H9 (cell line): ENCODE measurements at regions not wholly inside any gene's neighbourhood (a gene's known extent, or its start where the extent isn't known, plus 50 kb on each side); places are given as distances from the start of the nearest gene placed in this dataset.

Experiments used
- DNase-seq: peaks from one replicate; pipeline ENCODE4 v3.0.0-alpha.2; 2017
- H2AFZ ChIP-seq: one replicate; pipeline ENCODE4 v1.6.1; 2013; ENCODE audit warnings: mild to moderate bottlenecking, low read length, control low read depth, moderate library complexity
- H2AK5ac ChIP-seq: 2 replicates; pipeline ENCODE4 v1.6.1; 2013; ENCODE audit warnings: low read length, control low read depth, mixed read lengths; ENCODE audit not compliant: insufficient read length
- H2BK120ac ChIP-seq: one replicate; pipeline ENCODE4 v1.6.1; 2013; ENCODE audit warnings: low read depth, mild to moderate bottlenecking, low read length, control low read depth, inconsistent platforms; ENCODE audit not compliant: poor library complexity, severe bottlenecking
- H2BK12ac ChIP-seq: 2 replicates; pipeline ENCODE4 v1.6.1; 2013; ENCODE audit warnings: low read length, control low read depth, mixed read lengths, low read depth; ENCODE audit not compliant: insufficient read length
- H2BK15ac ChIP-seq: 2 replicates; pipeline ENCODE4 v1.6.1; 2013; ENCODE audit warnings: low read depth, low read length, control low read depth
- H2BK20ac ChIP-seq: one replicate; pipeline ENCODE4 v1.6.1; 2013; ENCODE audit warnings: low read depth, mild to moderate bottlenecking, low read length, control low read depth, inconsistent platforms; ENCODE audit not compliant: poor library complexity, severe bottlenecking
- H2BK5ac ChIP-seq: 2 replicates; pipeline ENCODE4 v1.6.1; 2013; ENCODE audit warnings: low read length, control low read depth, mixed read lengths; ENCODE audit not compliant: insufficient read length
- H3K14ac ChIP-seq: 2 replicates; pipeline ENCODE4 v1.6.1; 2013; ENCODE audit warnings: low read length, control low read depth; ENCODE audit not compliant: insufficient read depth
- H3K18ac ChIP-seq: 2 replicates; pipeline ENCODE4 v1.6.1; 2013; ENCODE audit warnings: low read depth, mild to moderate bottlenecking, mixed read lengths, low read length, control low read depth; ENCODE audit not compliant: insufficient read length
- H3K23ac ChIP-seq: 2 replicates; pipeline ENCODE4 v1.6.1; 2013; ENCODE audit warnings: low read length, control low read depth, mixed read lengths, low read depth; ENCODE audit not compliant: insufficient read length
- H3K23me2 ChIP-seq: 2 replicates; pipeline ENCODE4 v1.6.1; 2013; ENCODE audit warnings: low read depth, mild to moderate bottlenecking, mixed read lengths, low read length, control low read depth; ENCODE audit not compliant: insufficient read length, poor library complexity, severe bottlenecking
- H3K27ac ChIP-seq: 2 replicates; pipeline ENCODE4 v1.5.1; 2013; ENCODE audit warnings: low read length, control low read depth, mixed read lengths, low read depth; ENCODE audit not compliant: insufficient read length
- H3K27me3 ChIP-seq: 2 replicates; pipeline ENCODE4 v1.6.1; 2013; ENCODE audit warnings: low read length, control low read depth, inconsistent platforms; ENCODE audit not compliant: insufficient read depth
- H3K4ac ChIP-seq: 2 replicates; pipeline ENCODE4 v1.6.1; 2013; ENCODE audit warnings: low read depth, mild to moderate bottlenecking, control low read depth, inconsistent platforms, low read length, moderate library complexity
- H3K4me1 ChIP-seq: 2 replicates; pipeline ENCODE4 v1.6.1; 2013; ENCODE audit warnings: low read length, control low read depth, inconsistent platforms; ENCODE audit not compliant: insufficient read depth
- H3K4me2 ChIP-seq: 2 replicates; pipeline ENCODE4 v1.6.1; 2013; ENCODE audit warnings: low read length, control low read depth, mixed read lengths; ENCODE audit not compliant: insufficient read length, insufficient read depth
- H3K56ac ChIP-seq: 2 replicates; pipeline ENCODE4 v1.6.1; 2013; ENCODE audit warnings: low read depth, mild to moderate bottlenecking, mixed read lengths, low read length, control low read depth; ENCODE audit not compliant: insufficient read length
- H3K79me1 ChIP-seq: 2 replicates; pipeline ENCODE4 v1.6.1; 2013; ENCODE audit warnings: low read depth, mild to moderate bottlenecking, moderate library complexity, low read length, control low read depth, inconsistent platforms; ENCODE audit not compliant: insufficient read depth, poor library complexity, severe bottlenecking
- H3K79me2 ChIP-seq: 2 replicates; pipeline ENCODE4 v1.6.1; 2013; ENCODE audit warnings: low read length, control low read depth, inconsistent platforms; ENCODE audit not compliant: insufficient read depth
- H3K9ac ChIP-seq: 2 replicates; pipeline ENCODE4 v1.6.1; 2013; ENCODE audit warnings: low read length, control low read depth, mixed read lengths; ENCODE audit not compliant: insufficient read length; ENCODE audit errors: extremely low read depth
- H3K9me3 ChIP-seq: one replicate; pipeline ENCODE4 v1.6.1; 2013; ENCODE audit warnings: low read depth, low read length, inconsistent platforms; ENCODE audit not compliant: control insufficient read depth
- H3T11ph ChIP-seq: one replicate; pipeline ENCODE4 v1.6.1; 2013; ENCODE audit warnings: mild to moderate bottlenecking, low read length, control low read depth, inconsistent platforms
- H4K20me1 ChIP-seq: one replicate; pipeline ENCODE4 v1.6.1; 2013; ENCODE audit not compliant: control insufficient read depth, insufficient read length, insufficient read depth
- H4K5ac ChIP-seq: 2 replicates; pipeline ENCODE4 v1.6.1; 2013; ENCODE audit warnings: low read depth, mild to moderate bottlenecking, mixed read lengths, low read length, control low read depth; ENCODE audit not compliant: insufficient read length
- H4K8ac ChIP-seq: replicated peaks from 2 replicates; pipeline ENCODE4 v1.6.1; 2013; ENCODE audit warnings: low read length, control low read depth, mixed read lengths, low read depth; ENCODE audit not compliant: insufficient read length
- H4K91ac ChIP-seq: 2 replicates; pipeline ENCODE4 v1.6.1; 2013; ENCODE audit warnings: low read depth, mild to moderate bottlenecking, moderate library complexity, mixed read lengths, low read length, control low read depth; ENCODE audit not compliant: insufficient read length
- H3K27ac Mint-ChIP-seq, 3 experiments: 2 replicates in 2 of 3; 3 replicates in 1 of 3; pipeline ENCODE4 v1.8.0; 2020 to 2021; ENCODE audit warnings: mixed read lengths in 3 of 3, mild to moderate bottlenecking in 1 of 3, moderate library complexity in 1 of 3
- H3K27me3 Mint-ChIP-seq: 2 replicates; pipeline ENCODE4 v1.8.0; 2021; ENCODE audit warnings: low read depth, mild to moderate bottlenecking, moderate library complexity, mixed read lengths
- H3K36me3 Mint-ChIP-seq, 3 experiments: 2 replicates in 2 of 3; 3 replicates in 1 of 3; pipeline ENCODE4 v1.8.0; 2020 to 2021; ENCODE audit warnings: low read depth in 3 of 3, mixed read lengths in 3 of 3; ENCODE audit not compliant: insufficient read depth in 1 of 3
- H3K4me1 Mint-ChIP-seq, 2 experiments: 2 replicates each; pipeline ENCODE4 v1.8.0; 2020; ENCODE audit warnings: mixed read lengths in 2 of 2
- H3K4me3 Mint-ChIP-seq, 2 experiments: 2 replicates in 1 of 2; 3 replicates in 1 of 2; pipeline ENCODE4 v1.8.0; 2020 to 2021; ENCODE audit warnings: mild to moderate bottlenecking in 2 of 2, mixed read lengths in 2 of 2, moderate library complexity in 1 of 2
- H3K9me3 Mint-ChIP-seq, 2 experiments: 2 replicates in 1 of 2; 3 replicates in 1 of 2; pipeline ENCODE4 v1.8.0; 2020; ENCODE audit warnings: mild to moderate bottlenecking in 2 of 2, mixed read lengths in 2 of 2, moderate library complexity in 1 of 2
- WGBS: extraction: QIAGEN DNeasy Blood & Tissue Kit; methylation state at CpG from one replicate; pipeline ENCODE4 v1.1.7; 2013; ENCODE audit warnings: missing lambda C conversion rate, low lambda C conversion rate, mixed read lengths; ENCODE audit not compliant: insufficient read length; ENCODE audit errors: extremely low coverage; 5-methylcytosine and 5-hydroxymethylcytosine counted together
- TF ChIP-seq, protein P1 (sequence below): fragments of 200-600 bp; sonication (generic); conservative IDR thresholded peaks from 3 replicates; pipeline ENCODE4 v1.8.0; 2021; ENCODE audit warnings: antibody characterized with exemption, mild to moderate bottlenecking

DNA sequence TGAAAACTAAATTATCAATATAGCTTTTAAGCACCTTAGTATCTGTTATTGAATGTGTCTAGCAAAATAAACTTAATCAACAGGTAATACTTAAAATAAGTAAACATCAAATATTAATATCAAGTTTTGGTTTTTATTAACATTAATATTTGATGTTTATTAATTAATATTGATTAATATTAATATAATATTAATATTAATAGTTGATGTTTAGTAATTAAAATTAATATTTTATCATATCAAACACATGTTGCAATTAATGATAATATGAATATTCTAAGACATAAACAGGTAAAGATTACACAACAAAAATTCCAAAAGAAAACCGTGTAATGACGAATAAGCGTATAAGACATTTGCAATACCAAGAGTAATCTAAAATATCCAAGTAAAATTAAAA is 222.8 kb upstream of the PRR20A start:
- WGBS: no CpG with 5 or more reads among the region's 3 CpGs
- no peaks in the 10 kb centered on the region for H3K23me2 ChIP-seq
- H3T11ph ChIP-seq: no peak overlapping the region
- H3K27ac Mint-ChIP-seq: no peak overlapping the region
- H3K36me3 Mint-ChIP-seq: no peaks in the 10 kb centered on the region
- H2BK120ac ChIP-seq: no peak overlapping the region
- no peak overlapping the region for H2AFZ ChIP-seq
- H3K4me1 ChIP-seq: no peaks in the 10 kb centered on the region
- no peaks in the 10 kb centered on the region for H3K9me3 ChIP-seq
- no peak overlapping the region for H3K4me3 Mint-ChIP-seq
- no peak overlapping the region for H3K14ac ChIP-seq
- no peak overlapping the region for H4K8ac ChIP-seq
- H3K56ac ChIP-seq: no peak overlapping the region
- no peak for DNase-seq
- H3K4me1 Mint-ChIP-seq: peaks cover 0 to 3% of the 10 kb centered on the region in 2 experiments; a peak in 1 of 4 replicates
- H2AK5ac ChIP-seq: no peak overlapping the region
- no peak overlapping the region for H2BK12ac ChIP-seq
- H2BK20ac ChIP-seq: no peak overlapping the region
- TF ChIP-seq, protein P1, sequence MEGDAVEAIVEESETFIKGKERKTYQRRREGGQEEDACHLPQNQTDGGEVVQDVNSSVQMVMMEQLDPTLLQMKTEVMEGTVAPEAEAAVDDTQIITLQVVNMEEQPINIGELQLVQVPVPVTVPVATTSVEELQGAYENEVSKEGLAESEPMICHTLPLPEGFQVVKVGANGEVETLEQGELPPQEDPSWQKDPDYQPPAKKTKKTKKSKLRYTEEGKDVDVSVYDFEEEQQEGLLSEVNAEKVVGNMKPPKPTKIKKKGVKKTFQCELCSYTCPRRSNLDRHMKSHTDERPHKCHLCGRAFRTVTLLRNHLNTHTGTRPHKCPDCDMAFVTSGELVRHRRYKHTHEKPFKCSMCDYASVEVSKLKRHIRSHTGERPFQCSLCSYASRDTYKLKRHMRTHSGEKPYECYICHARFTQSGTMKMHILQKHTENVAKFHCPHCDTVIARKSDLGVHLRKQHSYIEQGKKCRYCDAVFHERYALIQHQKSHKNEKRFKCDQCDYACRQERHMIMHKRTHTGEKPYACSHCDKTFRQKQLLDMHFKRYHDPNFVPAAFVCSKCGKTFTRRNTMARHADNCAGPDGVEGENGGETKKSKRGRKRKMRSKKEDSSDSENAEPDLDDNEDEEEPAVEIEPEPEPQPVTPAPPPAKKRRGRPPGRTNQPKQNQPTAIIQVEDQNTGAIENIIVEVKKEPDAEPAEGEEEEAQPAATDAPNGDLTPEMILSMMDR: no peak
- H2BK15ac ChIP-seq: no peak overlapping the region
- H3K27me3 Mint-ChIP-seq: no peaks in the 10 kb centered on the region
- H3K23ac ChIP-seq: no peak overlapping the region
- H3K9me3 Mint-ChIP-seq: no peaks in the 10 kb centered on the region; a peak in 1 of 5 replicates
- H3K79me1 ChIP-seq: no peaks in the 10 kb centered on the region
- H3K4me2 ChIP-seq: no peak overlapping the region
- H3K18ac ChIP-seq: no peak overlapping the region
- H3K27me3 ChIP-seq: no peaks in the 10 kb centered on the region
- H3K4ac ChIP-seq: no peak overlapping the region
- H4K20me1 ChIP-seq: no peaks in the 10 kb centered on the region
- H3K9ac ChIP-seq: no peak overlapping the region
- H3K27ac ChIP-seq: no peak overlapping the region
- H4K91ac ChIP-seq: no peak overlapping the region
- H2BK5ac ChIP-seq: no peak overlapping the region
- H3K79me2 ChIP-seq: no peaks in the 10 kb centered on the region
- H4K5ac ChIP-seq: no peak overlapping the region
